K562 (cell line): ENCODE measurements at regions not wholly inside any gene's neighbourhood (a gene's known extent, or its start where the extent isn't known, plus 50 kb on each side); places are given as distances from the start of the nearest gene placed in this dataset.
A peak's percentile ranks its signal among the peaks of the same experiment; 100 is the strongest.

ENCODE experiments used
- ATAC-seq: fragments of 200-7000 bp; cut with Tn5 transposase; 3 replicates; pipeline ENCODE4 v1.9.1; 2020; ENCODE audit warnings: moderate library complexity
- BruUV-seq: library from RNA; stranded (reverse); fragments of 400-500 nt; replicated peaks from 2 replicates; lab custom pipeline; 2021; lab: Mats Ljungman, UMichigan
- CTCF ChIA-PET: fragments of 300-600 bp; formaldehyde crosslinking; extraction: SDS; loops from one replicate; lab custom pipeline; 2021; ENCODE audit warnings: low intra/inter-chr PET ratio; lab: Yijun Ruan, JAX
- POLR2A ChIA-PET: fragments of 300-600, 350-650 bp; sonication (Branson Sonifier 250); formaldehyde crosslinking; extraction: SDS; loops from one replicate; lab custom pipeline; 2021; ENCODE audit warnings: antibody characterized with exemption, inconsistent platforms; lab: Yijun Ruan, JAX
- DNase-seq, 4 experiments: peaks; one replicate each; pipeline versions ENCODE4 v3.0.0 to v3.0.0-alpha.2; 2011 to 2018; ENCODE audit warnings: low spot score in 3 of 4, mixed read lengths in 3 of 4; ENCODE audit errors: extremely low read depth in 1 of 4
- FAIRE-seq: peaks from 2 replicates; lab custom pipeline; 2011; peaks lifted over from hg19 to GRCh38; lab: Jason Lieb, UNC
- H2AFZ ChIP-seq: 2 replicates; pipeline ENCODE4 v1.6.0; 2011; ENCODE audit warnings: low read depth, low read length, control low read depth, inconsistent platforms
- H3K27ac ChIP-seq: fragments of 200-600 bp; 3 replicates; pipeline ENCODE4 v1.8.0; 2011; ENCODE audit warnings: low read depth, mild to moderate bottlenecking, control low read depth, inconsistent platforms, low read length, moderate library complexity, mixed read lengths; ENCODE audit errors: extremely low read depth
- H3K27me3 ChIP-seq, 2 experiments: fragments of 300-600 bp in 1 of 2; 2 replicates in 1 of 2; 3 replicates in 1 of 2; pipeline versions ENCODE4 v1.6.0 to v1.8.0; 2011; ENCODE audit warnings: inconsistent platforms in 2 of 2, low read length in 2 of 2, mild to moderate bottlenecking in 1 of 2, mixed read lengths in 1 of 2, moderate library complexity in 1 of 2; ENCODE audit not compliant: control insufficient read depth in 2 of 2, insufficient read depth in 2 of 2
- H3K36me3 ChIP-seq: fragments of 300-600 bp; 3 replicates; pipeline ENCODE4 v1.8.0; 2011; ENCODE audit warnings: mild to moderate bottlenecking, low read length, inconsistent platforms; ENCODE audit not compliant: control insufficient read depth, insufficient read depth
- H3K4me1 ChIP-seq, 2 experiments: fragments of 200-600 bp in 1 of 2; replicated peaks in 1 of 2; 2 replicates in 1 of 2; 3 replicates in 1 of 2; pipeline versions ENCODE4 v1.5.1 to v1.8.0; 2011; ENCODE audit warnings: inconsistent platforms in 2 of 2, low read length in 2 of 2, mild to moderate bottlenecking in 1 of 2, mixed read lengths in 1 of 2, moderate library complexity in 1 of 2; ENCODE audit not compliant: control insufficient read depth in 2 of 2, insufficient read depth in 2 of 2
- H3K4me2 ChIP-seq: 2 replicates; pipeline ENCODE4 v1.6.1; 2011; ENCODE audit warnings: low read length, control low read depth, inconsistent platforms, mixed read lengths; ENCODE audit not compliant: insufficient read depth
- H3K4me3 ChIP-seq: fragments of 200-600 bp; sonication (generic), shearing (Covaris generic); 2 replicates; pipeline ENCODE4 v1.5.1; 2016; ENCODE audit warnings: control low read depth, inconsistent platforms
- H3K79me2 ChIP-seq: fragments of 200-600 bp; 3 replicates; pipeline ENCODE4 v1.8.0; 2011; ENCODE audit warnings: low read length, inconsistent platforms; ENCODE audit not compliant: control insufficient read depth, insufficient read depth
- H3K9ac ChIP-seq, 2 experiments: 2 replicates each; pipeline versions ENCODE4 v1.6.0 to v1.6.1; 2011; ENCODE audit warnings: low read depth in 2 of 2, low read length in 2 of 2, control low read depth in 1 of 2, inconsistent platforms in 1 of 2, mild to moderate bottlenecking in 1 of 2, mixed read lengths in 1 of 2; ENCODE audit not compliant: insufficient read depth in 1 of 2
- H3K9me1 ChIP-seq: one replicate; pipeline ENCODE4 v1.6.0; 2011; ENCODE audit warnings: inconsistent platforms, mild to moderate bottlenecking, low read length, moderate library complexity; ENCODE audit not compliant: control insufficient read depth, insufficient read depth
- H3K9me3 ChIP-seq: replicated peaks from 2 replicates; pipeline ENCODE4 v1.5.1; 2011; ENCODE audit warnings: low read depth, low read length, inconsistent platforms; ENCODE audit not compliant: control insufficient read depth, insufficient read depth
- H4K20me1 ChIP-seq: replicated peaks from 2 replicates; pipeline ENCODE4 v1.6.1; 2011; ENCODE audit warnings: low read length, inconsistent platforms, mixed read lengths; ENCODE audit not compliant: control insufficient read depth, insufficient read depth
- BACH1 ChIP-seq: fragments of 200-800 bp; sonication (Bioruptor generic); IDR thresholded peaks from 2 replicates; pipeline ENCODE4 v1.6.1; 2016; ENCODE audit warnings: missing genetic modification characterization, missing compliant biosample characterization
- EZH2 ChIP-seq: IDR thresholded peaks from 2 replicates; pipeline ENCODE4 v1.6.1; 2012; ENCODE audit warnings: low read depth, mild to moderate bottlenecking, inconsistent platforms, low read length, borderline replicate concordance
- GATA2 ChIP-seq: sonication (generic); formaldehyde crosslinking; IDR thresholded peaks from 2 replicates; pipeline ENCODE4 v1.4.0; 2020; ENCODE audit warnings: mild to moderate bottlenecking, missing genetic modification reagents
- HNRNPL ChIP-seq: fragments of 200-400 bp; formaldehyde crosslinking; IDR thresholded peaks from 2 replicates; pipeline ENCODE4 v1.6.1; 2017; ENCODE audit warnings: low read depth, mild to moderate bottlenecking, low read length
- KDM1A ChIP-seq, 2 experiments: fragments of 450-650 bp; IDR thresholded peaks; 2 replicates each; pipeline ENCODE4 v1.6.1; 2016; ENCODE audit warnings: mild to moderate bottlenecking in 2 of 2
- ZNF444 ChIP-seq: fragments of 250-450 bp; sonication (Bioruptor Pico); IDR thresholded peaks from 2 replicates; pipeline ENCODE4 v1.4.0; 2020; ENCODE audit warnings: mild to moderate bottlenecking, moderate library complexity
- WGBS: fragments of 100-300 bp; shearing (Covaris generic); methylation state at CpG from one replicate; pipeline ENCODE4 v1.1.6; 2016; ENCODE audit warnings: low coverage, mixed read lengths; ENCODE audit not compliant: insufficient coverage; ENCODE audit errors: missing lambda C conversion rate; 5-methylcytosine and 5-hydroxymethylcytosine counted together
- in situ Hi-C: fragments of 300-500 bp; cut with MboI; formaldehyde crosslinking; loops from 4 replicates; pipeline ENCODE4 v1.15.0; 2018; ENCODE audit warnings: inconsistent platforms, mixed read lengths
- intact Hi-C: fragments of 100-400 bp; cut with micrococcal nuclease; formaldehyde crosslinking; loops from 2 replicates; pipeline ENCODE4 v1.14.2; 2022
- TF ChIP-seq, protein P1 (sequence below): fragments of 250-450 bp; sonication (Bioruptor Pico); IDR thresholded peaks from 2 replicates; pipeline ENCODE4 v1.5.0; 2021; ENCODE audit warnings: mild to moderate bottlenecking, borderline replicate concordance
- TF ChIP-seq, protein P2 (sequence below): sonication (generic); formaldehyde crosslinking; IDR thresholded peaks from 2 replicates; pipeline ENCODE4 v1.8.1; 2022; ENCODE audit warnings: missing genetic modification reagents
- TF ChIP-seq, protein P3 (sequence below): fragments of 450-650 bp; formaldehyde crosslinking; IDR thresholded peaks from 2 replicates; pipeline ENCODE4 v1.4.0; 2020; ENCODE audit warnings: mild to moderate bottlenecking, mixed read lengths
- TF ChIP-seq, protein P4 (sequence below), 2 experiments: fragments of 450-650 bp; IDR thresholded peaks; 2 replicates each; pipeline ENCODE4 v1.6.1; 2018; ENCODE audit warnings: mild to moderate bottlenecking in 2 of 2, low read depth in 1 of 2; ENCODE audit not compliant: partially characterized antibody in 2 of 2

DNA sequence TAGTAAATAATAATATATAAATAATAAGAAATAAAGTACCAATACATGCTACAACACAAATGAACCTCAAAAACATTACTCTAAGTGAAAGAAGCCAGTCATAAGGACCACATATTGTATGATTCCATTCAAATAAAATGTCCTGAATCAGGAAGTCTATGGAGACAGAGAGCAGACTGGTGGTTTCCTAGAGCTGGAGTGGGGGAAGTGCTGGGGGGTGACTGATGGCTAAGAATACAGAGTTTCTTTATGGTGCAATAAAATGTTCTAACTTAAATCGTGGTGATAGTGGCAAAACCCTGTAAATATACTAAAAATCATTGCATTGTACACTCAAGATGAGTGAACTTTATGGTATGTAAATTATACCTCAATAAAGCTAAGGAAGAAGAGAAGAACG is 376.5 kb downstream of the BUD13 start (continued):
- TF ChIP-seq, protein P1, sequence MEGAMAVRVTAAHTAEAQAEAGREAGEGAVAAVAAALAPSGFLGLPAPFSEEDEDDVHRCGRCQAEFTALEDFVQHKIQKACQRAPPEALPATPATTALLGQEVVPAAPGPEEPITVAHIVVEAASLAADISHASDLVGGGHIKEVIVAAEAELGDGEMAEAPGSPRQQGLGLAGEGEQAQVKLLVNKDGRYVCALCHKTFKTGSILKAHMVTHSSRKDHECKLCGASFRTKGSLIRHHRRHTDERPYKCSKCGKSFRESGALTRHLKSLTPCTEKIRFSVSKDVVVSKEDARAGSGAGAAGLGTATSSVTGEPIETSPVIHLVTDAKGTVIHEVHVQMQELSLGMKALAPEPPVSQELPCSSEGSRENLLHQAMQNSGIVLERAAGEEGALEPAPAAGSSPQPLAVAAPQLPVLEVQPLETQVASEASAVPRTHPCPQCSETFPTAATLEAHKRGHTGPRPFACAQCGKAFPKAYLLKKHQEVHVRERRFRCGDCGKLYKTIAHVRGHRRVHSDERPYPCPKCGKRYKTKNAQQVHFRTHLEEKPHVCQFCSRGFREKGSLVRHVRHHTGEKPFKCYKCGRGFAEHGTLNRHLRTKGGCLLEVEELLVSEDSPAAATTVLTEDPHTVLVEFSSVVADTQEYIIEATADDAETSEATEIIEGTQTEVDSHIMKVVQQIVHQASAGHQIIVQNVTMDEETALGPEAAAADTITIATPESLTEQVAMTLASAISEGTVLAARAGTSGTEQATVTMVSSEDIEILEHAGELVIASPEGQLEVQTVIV (CRISPR knock-in tag): no peak
- TF ChIP-seq ZNF444 (CRISPR knock-in tag): no peak
- no peak for TF ChIP-seq KDM1A (IDR thresholded peaks at IDR 0.05)
- no peak for TF ChIP-seq EZH2
- no peak for TF ChIP-seq GATA2 (CRISPR knock-in tag)
- TF ChIP-seq BACH1: no peak

GRCh38 chr11:116394022-116394421 is 378.8 kb downstream of the BUD13 start:
- FAIRE-seq: no peak
- Histone ChIP-seq H3K4me3 (no peak overlapping the region), H3K9me3 (no peaks in the 10 kb centered on the region), H3K9me1 (no peaks in the 10 kb centered on the region), H3K36me3 (no peaks in the 10 kb centered on the region), H2AFZ (no peak overlapping the region), H3K4me2 (no peak overlapping the region), H3K27me3 (no peaks in the 10 kb centered on the region), H3K79me2 (no peaks in the 10 kb centered on the region), H4K20me1 (no peaks in the 10 kb centered on the region), H3K27ac (no peak overlapping the region), H3K9ac (no peak overlapping the region), H3K4me1 (no peaks in the 10 kb centered on the region)
- 0% methylated on average over 3 of the region's 3 CpGs for WGBS
- no TSS peak for BruUV-seq
- CTCF ChIA-PET: no interaction called here
- DNase-seq: no peak
- in situ Hi-C loops (no loop called here), intact Hi-C loops (no loop called here)
- POLR2A ChIA-PET: interaction anchor here (0.6 kb wide), 1 partner anchor 101 kb away, joined by 3 read pairs; no protein-coding TSS in a partner anchor
- no peak for ATAC-seq
- TF ChIP-seq, protein P2, sequence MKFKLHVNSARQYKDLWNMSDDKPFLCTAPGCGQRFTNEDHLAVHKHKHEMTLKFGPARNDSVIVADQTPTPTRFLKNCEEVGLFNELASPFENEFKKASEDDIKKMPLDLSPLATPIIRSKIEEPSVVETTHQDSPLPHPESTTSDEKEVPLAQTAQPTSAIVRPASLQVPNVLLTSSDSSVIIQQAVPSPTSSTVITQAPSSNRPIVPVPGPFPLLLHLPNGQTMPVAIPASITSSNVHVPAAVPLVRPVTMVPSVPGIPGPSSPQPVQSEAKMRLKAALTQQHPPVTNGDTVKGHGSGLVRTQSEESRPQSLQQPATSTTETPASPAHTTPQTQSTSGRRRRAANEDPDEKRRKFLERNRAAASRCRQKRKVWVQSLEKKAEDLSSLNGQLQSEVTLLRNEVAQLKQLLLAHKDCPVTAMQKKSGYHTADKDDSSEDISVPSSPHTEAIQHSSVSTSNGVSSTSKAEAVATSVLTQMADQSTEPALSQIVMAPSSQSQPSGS: no peak
- TF ChIP-seq HNRNPL: no peak
- TF ChIP-seq, protein P3, sequence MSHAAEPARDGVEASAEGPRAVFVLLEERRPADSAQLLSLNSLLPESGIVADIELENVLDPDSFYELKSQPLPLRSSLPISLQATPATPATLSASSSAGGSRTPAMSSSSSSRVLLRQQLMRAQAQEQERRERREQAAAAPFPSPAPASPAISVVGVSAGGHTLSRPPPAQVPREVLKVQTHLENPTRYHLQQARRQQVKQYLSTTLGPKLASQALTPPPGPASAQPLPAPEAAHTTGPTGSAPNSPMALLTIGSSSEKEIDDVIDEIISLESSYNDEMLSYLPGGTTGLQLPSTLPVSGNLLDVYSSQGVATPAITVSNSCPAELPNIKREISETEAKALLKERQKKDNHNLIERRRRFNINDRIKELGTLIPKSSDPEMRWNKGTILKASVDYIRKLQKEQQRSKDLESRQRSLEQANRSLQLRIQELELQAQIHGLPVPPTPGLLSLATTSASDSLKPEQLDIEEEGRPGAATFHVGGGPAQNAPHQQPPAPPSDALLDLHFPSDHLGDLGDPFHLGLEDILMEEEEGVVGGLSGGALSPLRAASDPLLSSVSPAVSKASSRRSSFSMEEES: peak; percentile 60
- TF ChIP-seq, protein P4, sequence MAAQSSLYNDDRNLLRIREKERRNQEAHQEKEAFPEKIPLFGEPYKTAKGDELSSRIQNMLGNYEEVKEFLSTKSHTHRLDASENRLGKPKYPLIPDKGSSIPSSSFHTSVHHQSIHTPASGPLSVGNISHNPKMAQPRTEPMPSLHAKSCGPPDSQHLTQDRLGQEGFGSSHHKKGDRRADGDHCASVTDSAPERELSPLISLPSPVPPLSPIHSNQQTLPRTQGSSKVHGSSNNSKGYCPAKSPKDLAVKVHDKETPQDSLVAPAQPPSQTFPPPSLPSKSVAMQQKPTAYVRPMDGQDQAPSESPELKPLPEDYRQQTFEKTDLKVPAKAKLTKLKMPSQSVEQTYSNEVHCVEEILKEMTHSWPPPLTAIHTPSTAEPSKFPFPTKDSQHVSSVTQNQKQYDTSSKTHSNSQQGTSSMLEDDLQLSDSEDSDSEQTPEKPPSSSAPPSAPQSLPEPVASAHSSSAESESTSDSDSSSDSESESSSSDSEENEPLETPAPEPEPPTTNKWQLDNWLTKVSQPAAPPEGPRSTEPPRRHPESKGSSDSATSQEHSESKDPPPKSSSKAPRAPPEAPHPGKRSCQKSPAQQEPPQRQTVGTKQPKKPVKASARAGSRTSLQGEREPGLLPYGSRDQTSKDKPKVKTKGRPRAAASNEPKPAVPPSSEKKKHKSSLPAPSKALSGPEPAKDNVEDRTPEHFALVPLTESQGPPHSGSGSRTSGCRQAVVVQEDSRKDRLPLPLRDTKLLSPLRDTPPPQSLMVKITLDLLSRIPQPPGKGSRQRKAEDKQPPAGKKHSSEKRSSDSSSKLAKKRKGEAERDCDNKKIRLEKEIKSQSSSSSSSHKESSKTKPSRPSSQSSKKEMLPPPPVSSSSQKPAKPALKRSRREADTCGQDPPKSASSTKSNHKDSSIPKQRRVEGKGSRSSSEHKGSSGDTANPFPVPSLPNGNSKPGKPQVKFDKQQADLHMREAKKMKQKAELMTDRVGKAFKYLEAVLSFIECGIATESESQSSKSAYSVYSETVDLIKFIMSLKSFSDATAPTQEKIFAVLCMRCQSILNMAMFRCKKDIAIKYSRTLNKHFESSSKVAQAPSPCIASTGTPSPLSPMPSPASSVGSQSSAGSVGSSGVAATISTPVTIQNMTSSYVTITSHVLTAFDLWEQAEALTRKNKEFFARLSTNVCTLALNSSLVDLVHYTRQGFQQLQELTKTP (IDR thresholded peaks at IDR 0.05; ENCODE audit: low read depth in 1 of 2, partially characterized antibody in 2 of 2): no peak
